ENCODE measurements at regions not wholly inside any gene's neighbourhood (a gene's known extent, or its start where the extent isn't known, plus 50 kb on each side); places are given as distances from the start of the nearest gene placed in this dataset.

GRCh38 chr4:124462954-124463828, 249.3 kb downstream of the ANKRD50 start:
- H3K4me1 Mint-ChIP-seq: no peaks in the 10 kb centered on the region
- intact Hi-C loops (cut with micrococcal nuclease): no loop called here
- H3K4me3 Mint-ChIP-seq: no peak overlapping the region
- no peak overlapping the region for H3K27ac ChIP-seq (ENCODE audit: low read length)
- no peak for ATAC-seq
- H3K36me3 Mint-ChIP-seq: no peaks in the 10 kb centered on the region
- H3K36me3 ChIP-seq (ENCODE audit: control insufficient read depth, insufficient read depth, low read length): no peaks in the 10 kb centered on the region
- H3K27me3 ChIP-seq (ENCODE audit: control insufficient read depth, insufficient read depth, low read length): no peaks in the 10 kb centered on the region
- no peak for DNase-seq
- H3K27me3 Mint-ChIP-seq (ENCODE audit: low read depth in 2 of 2): no peaks in the 10 kb centered on the region
- WGBS (ENCODE audit: insufficient coverage): 93% methylated on average over 18 of the region's 18 CpGs
- no peaks in the 10 kb centered on the region for H3K4me1 ChIP-seq (ENCODE audit: control insufficient read depth, insufficient read depth, low read length)
- H3K9me3 ChIP-seq (ENCODE audit: control insufficient read depth, insufficient read depth, low read length): peaks cover 18% of the 10 kb centered on the region
- peaks cover 11 to 15% of the 10 kb centered on the region in 2 donors for H3K9me3 Mint-ChIP-seq
- H3K27ac Mint-ChIP-seq: no peak overlapping the region
- H3K4me3 ChIP-seq (ENCODE audit: low read length): no peak overlapping the region
- no peak for TF ChIP-seq CTCF (IDR thresholded peaks at IDR 0.05)

DNA sequence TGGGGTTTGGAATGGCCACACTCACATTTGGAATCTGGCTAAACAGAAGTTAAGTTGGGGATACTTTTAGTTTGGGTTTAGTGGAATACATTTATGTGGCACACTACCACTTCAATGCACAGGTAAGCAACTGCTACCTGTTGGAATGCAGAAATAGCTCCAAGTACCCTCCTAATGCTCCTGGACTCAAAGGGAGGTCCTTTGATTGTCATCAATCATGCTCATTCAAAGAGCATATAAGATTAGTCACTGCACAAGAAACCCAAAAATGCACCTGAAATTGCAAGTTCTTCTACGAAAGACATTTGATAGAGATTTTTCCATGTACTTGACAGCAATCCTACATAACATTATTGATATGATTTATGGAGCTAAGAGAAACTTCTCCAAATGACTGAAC, 247.7 kb downstream of the ANKRD50 start:
- DNase-seq (no peak), ATAC-seq (no peak)
- 80% methylated on average over 1 of the region's 1 CpG for WGBS (ENCODE audit: insufficient coverage)
- intact Hi-C loops (cut with micrococcal nuclease): no loop called here
- Histone ChIP-seq H3K27ac (ENCODE audit: low read length) (no peak overlapping the region), H3K4me1 (ENCODE audit: control insufficient read depth, insufficient read depth, low read length) (no peaks in the 10 kb centered on the region), H3K27me3 (ENCODE audit: control insufficient read depth, insufficient read depth, low read length) (no peaks in the 10 kb centered on the region), H3K36me3 (ENCODE audit: control insufficient read depth, insufficient read depth, low read length) (no peaks in the 10 kb centered on the region), H3K4me3 (ENCODE audit: low read length) (no peak overlapping the region), H3K9me3 (ENCODE audit: control insufficient read depth, insufficient read depth, low read length) (peaks cover 18% of the 10 kb centered on the region)
- no peaks in the 10 kb centered on the region for H3K27me3 Mint-ChIP-seq (ENCODE audit: low read depth in 2 of 2)
- no peaks in the 10 kb centered on the region for H3K36me3 Mint-ChIP-seq
- H3K9me3 Mint-ChIP-seq: peaks cover 8 to 12% of the 10 kb centered on the region in 2 donors
- H3K4me3 Mint-ChIP-seq: no peak overlapping the region
- H3K27ac Mint-ChIP-seq: no peak overlapping the region
- no peaks in the 10 kb centered on the region for H3K4me1 Mint-ChIP-seq
- TF ChIP-seq CTCF (IDR thresholded peaks at IDR 0.05): no peak

DNA sequence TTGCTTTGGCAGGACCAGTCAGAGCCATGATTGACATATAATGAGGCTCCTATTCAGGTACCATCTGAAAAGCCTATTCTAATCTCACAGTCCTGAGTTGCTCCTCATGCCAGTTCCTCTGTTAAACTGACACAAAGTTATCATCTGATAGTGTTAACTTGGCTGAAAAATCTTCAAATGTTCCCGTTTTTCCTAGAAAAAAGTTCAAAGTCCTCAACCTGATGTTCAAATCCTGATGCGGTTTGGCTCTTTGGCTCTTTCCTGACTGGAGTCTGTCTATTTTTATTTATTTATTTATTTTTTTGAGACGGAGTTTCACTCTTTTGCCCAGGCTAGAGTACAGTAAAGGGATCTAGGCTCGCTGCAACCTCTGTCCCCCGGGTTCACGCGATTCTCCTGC, 244.2 kb downstream of the ANKRD50 start:
- Histone ChIP-seq H3K9me3 (ENCODE audit: control insufficient read depth, insufficient read depth, low read length) (peaks cover 3% of the 10 kb centered on the region), H3K4me3 (ENCODE audit: low read length) (no peak overlapping the region), H3K4me1 (ENCODE audit: control insufficient read depth, insufficient read depth, low read length) (no peaks in the 10 kb centered on the region), H3K27me3 (ENCODE audit: control insufficient read depth, insufficient read depth, low read length) (no peaks in the 10 kb centered on the region), H3K36me3 (ENCODE audit: control insufficient read depth, insufficient read depth, low read length) (no peaks in the 10 kb centered on the region), H3K27ac (ENCODE audit: low read length) (no peak overlapping the region)
- H3K4me3 Mint-ChIP-seq: no peak overlapping the region
- H3K4me1 Mint-ChIP-seq: no peaks in the 10 kb centered on the region
- intact Hi-C loops (cut with micrococcal nuclease): no loop called here
- no peak for ATAC-seq
- no peaks in the 10 kb centered on the region for H3K36me3 Mint-ChIP-seq
- no peaks in the 10 kb centered on the region for H3K27me3 Mint-ChIP-seq (ENCODE audit: low read depth in 2 of 2)
- no peak for TF ChIP-seq CTCF (IDR thresholded peaks at IDR 0.05)
- DNase-seq: no peak
- H3K9me3 Mint-ChIP-seq: peaks cover 6 to 13% of the 10 kb centered on the region in 2 donors
- whole genome bisulfite sequencing (ENCODE audit: insufficient coverage): 89% methylated on average over 7 of the region's 7 CpGs
- no peak overlapping the region for H3K27ac Mint-ChIP-seq

DNA sequence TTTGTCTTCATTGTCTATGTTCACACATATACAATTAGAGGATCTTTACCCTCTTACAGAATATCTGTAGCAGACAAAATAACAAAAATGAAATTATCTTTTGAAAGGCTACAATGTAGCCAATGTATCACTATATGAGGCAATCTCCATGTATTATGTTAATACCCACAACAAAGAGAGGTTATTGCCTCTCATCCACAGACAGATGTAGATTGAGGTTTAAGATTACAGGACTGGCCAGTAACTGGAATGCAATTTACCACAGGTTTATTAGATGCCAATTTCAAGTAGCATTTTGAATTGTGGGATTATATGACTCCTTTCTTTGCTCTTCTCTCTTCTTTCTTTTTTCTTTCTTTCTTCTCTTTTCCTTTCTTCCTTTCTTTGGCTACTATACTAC, 242.6 kb downstream of the ANKRD50 start:
- Histone ChIP-seq H3K27ac (ENCODE audit: low read length) (no peak overlapping the region), H3K4me3 (ENCODE audit: low read length) (no peak overlapping the region), H3K4me1 (ENCODE audit: control insufficient read depth, insufficient read depth, low read length) (no peaks in the 10 kb centered on the region), H3K36me3 (ENCODE audit: control insufficient read depth, insufficient read depth, low read length) (no peaks in the 10 kb centered on the region), H3K9me3 (ENCODE audit: control insufficient read depth, insufficient read depth, low read length) (no peaks in the 10 kb centered on the region), H3K27me3 (ENCODE audit: control insufficient read depth, insufficient read depth, low read length) (no peaks in the 10 kb centered on the region)
- TF ChIP-seq CTCF (IDR thresholded peaks at IDR 0.05): no peak
- intact Hi-C loops (cut with micrococcal nuclease): no loop called here
- Mint-ChIP-seq H3K4me1 (no peaks in the 10 kb centered on the region), H3K27me3 (ENCODE audit: low read depth in 2 of 2) (no peaks in the 10 kb centered on the region), H3K36me3 (no peaks in the 10 kb centered on the region), H3K9me3 (peaks cover 9 to 12% of the 10 kb centered on the region in 2 donors), H3K27ac (no peak overlapping the region), H3K4me3 (no peak overlapping the region)
- DNase-seq (no peak), ATAC-seq (no peak)
